GM21528 (cell line): ENCODE measurements at regions not wholly inside any gene's neighbourhood (a gene's known extent, or its start where the extent isn't known, plus 50 kb on each side); places are given as distances from the start of the nearest gene placed in this dataset.

Source experiments
- ATAC-seq: cut with Tn5 transposase; IDR thresholded peaks from one replicate; pipeline ENCODE4 v1.9.1; 2021; ENCODE audit warnings: mild to moderate bottlenecking, moderate library complexity; ENCODE audit not compliant: unreplicated experiment, low FRiP score

GRCh38 chr14:87187786-87188185, 805.2 kb downstream of the GALC start:
- ATAC-seq: no peak

DNA sequence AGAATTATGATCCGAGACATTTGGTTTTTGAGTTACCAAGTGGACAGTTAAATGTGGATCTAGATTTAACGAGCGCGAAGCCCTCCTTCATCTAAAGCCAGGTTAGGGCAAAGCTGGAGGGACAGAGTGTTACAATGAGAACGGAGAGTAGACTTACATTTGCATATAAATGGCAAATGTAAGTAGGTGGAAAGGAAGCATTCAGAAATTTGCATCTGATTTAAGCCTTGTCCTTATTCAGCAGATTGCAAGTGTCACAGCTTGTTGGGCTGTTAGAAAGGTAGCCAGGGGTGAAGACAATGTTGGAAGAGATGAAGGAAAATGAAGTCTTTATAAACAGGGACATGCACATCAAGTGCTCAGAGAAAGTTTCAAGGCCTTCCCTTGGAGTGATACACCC, 806.2 kb downstream of the GALC start:
- ATAC-seq: no peak

GRCh38 chr14:87185961-87186560, 806.9 kb downstream of the GALC start:
- ATAC-seq: no peak

- ATAC-seq: no peak
Measured at GRCh38 chr14:87184180-87184579, 808.8 kb downstream of the GALC start.

- no peak for ATAC-seq
Measured at GRCh38 chr14:87181288-87181687, 811.7 kb downstream of the GALC start.

- ATAC-seq: no peak
Measured at GRCh38 chr14:87179936-87180335, 813.0 kb downstream of the GALC start.

GRCh38 chr14:87178277-87178676, 814.7 kb downstream of the GALC start:
- no peak for ATAC-seq

- no peak for ATAC-seq
Measured at GRCh38 chr14:87175175-87175574, 817.8 kb downstream of the GALC start.

DNA sequence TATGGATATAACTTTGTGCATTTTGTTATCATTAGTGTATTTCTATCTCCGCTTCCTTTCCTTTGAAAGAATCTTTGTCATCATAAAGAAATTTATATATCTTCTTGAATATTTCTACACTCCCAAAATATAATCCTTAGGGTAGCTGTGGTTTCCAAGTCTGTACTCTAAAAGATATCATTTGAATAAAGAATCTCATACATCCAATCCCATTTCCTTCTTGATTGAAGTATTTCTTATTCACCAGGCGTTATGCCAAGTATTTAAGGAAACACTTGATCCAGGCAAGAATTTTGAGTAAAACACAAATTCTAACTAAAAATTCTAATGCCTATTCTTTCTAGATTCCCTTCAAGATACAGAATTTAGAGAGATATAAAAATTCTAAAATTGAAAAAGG, 821.8 kb downstream of the GALC start:
- ATAC-seq: no peak

DNA sequence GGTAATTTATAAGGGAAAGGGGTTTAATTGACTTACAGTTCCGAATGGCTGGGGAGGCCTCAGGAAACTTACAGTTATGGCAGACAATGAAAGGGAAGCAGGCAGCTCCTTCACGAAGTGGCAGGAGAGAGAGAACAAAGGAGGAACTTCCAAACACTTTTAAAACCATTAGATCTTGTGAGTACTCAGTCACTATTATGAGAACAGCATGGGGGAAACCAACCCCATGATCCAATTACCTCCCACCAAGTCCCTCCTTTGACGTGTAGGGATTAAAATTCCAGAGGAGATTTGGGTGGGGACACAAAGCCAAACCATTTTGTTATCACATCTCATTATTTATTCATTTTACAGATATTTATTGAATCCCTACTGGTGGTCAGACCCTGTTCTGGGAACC, 822.8 kb downstream of the GALC start:
- no peak for ATAC-seq

DNA sequence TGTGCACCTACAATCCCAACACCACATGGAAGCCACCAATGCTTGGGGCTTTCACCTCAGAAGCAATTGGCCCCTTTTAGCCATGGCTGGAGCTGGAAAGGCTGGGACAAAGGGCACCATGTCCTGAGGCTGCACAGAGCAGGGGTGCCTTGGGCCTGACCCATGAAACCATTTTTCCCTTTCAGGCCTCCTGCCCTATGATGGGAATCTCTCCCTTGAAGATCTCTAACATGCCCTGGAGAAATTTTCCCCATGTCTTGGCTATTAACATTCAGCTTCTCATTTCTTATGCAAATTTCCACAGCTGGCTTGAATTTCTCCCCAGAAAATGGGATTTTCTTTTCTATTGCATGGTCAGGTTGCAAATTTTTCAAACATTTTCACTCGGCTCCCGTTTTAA, 823.6 kb downstream of the GALC start:
- no peak for ATAC-seq

GRCh38 chr14:87161502-87161901, 831.5 kb downstream of the GALC start:
- ATAC-seq: no peak

DNA sequence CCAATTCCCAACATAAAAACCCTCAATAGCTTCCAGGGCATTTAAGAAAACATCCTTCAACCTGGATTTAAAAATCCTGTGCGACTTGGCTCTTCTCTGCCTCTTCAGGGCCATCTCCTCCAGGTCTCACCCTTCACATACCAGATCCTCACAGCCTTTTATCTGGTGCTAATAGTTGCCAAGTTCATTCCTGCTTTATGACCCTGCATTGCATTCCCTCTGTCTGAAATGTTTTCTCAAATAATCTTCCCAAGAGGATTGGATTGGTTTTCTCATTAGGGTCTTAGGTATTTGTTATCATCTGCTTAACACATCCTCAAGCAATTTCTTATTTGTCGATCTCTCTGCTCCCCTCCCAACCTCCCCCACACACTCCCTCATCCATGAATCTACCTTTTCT, 832.0 kb downstream of the GALC start:
- no peak for ATAC-seq

- ATAC-seq: no peak
Measured at GRCh38 chr14:87158283-87158682, 834.7 kb downstream of the GALC start.

- ATAC-seq: no peak
Measured at GRCh38 chr14:87156878-87157277, 836.1 kb downstream of the GALC start.

DNA sequence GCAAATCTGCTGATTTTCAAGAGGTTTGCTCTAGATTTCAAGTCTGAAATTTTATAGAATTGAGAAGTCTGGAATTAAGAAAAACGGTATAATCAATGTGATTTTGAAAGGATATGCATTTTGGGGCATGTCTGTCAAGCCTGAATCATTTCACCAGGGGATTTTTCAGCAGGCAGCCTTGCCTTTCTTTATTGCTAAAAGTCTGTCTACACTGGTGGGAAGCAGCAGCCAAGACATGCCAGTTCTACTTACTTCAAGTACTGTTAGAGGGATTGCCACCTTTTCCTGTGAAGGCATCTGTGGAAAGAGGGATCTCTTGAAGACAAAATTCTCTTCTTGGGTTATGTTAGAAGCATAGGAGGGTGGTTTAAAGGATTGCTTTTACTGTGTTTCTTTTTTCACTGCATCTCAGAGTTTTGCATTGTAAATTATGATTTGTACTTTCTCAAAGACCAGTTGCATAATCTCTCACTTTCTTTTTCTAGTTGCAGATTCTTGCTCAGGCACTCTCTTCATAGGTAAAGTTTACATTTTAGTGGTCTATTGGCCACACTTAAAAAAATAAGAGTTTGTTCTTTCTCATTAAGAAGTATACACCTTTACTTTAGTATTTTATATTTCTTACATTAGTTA, 837.0 kb downstream of the GALC start:
- no peak for ATAC-seq

DNA sequence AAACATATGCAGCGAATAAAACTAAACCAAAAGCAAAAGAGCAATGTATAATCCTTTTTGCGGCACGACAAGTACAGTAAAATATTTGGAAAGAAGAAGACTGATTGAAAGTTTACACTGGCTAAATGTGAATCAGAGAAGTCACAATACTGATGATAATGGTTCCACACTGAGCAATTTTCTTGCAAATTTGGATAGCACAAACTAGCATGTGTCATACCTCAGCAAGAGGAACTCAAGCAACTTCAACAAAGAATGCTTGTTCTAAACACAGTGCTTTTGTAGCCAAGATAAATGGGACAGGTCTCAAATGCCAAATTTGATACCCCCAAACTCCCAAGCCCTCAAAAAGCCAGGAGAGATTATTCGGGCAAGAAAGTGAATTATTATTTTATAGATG, 839.1 kb downstream of the GALC start:
- no peak for ATAC-seq

DNA sequence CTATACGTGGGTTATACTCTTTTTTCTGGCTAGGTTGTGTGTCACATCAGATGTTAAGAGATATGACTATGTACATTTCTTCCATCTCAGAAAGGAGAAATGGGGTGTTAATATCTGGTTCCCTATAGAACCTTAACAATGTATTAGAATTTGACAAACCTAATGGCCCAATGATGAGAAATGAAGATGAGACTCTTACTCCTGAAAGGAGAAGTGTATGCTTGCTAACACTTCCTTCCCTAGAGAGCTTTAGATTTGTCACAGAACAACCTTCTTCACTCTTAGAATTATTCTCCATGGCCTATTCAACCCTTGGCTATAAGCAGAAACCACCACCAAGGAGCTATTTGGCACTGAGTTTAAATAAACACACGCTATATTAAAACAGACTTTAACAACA, 839.6 kb downstream of the GALC start:
- no peak for ATAC-seq

DNA sequence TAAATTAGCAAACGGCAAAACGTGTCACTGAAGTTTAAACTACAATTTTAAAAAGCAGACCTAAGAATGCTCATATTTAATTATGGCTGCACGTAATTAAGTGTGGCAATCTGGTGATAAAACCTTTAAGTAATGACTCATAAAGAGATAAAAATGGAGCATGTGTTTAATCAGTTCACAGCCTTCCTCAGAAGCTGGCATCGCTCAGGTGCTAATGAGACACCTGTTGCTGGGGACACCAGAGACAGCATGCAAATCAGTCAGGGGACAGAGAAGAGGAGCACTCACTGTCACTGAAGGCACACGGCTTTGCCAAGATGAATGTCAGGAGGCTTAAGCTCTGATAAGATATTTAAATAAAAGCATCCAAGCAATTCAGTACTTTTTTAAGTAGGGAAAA, 840.3 kb downstream of the GALC start:
- ATAC-seq: no peak

DNA sequence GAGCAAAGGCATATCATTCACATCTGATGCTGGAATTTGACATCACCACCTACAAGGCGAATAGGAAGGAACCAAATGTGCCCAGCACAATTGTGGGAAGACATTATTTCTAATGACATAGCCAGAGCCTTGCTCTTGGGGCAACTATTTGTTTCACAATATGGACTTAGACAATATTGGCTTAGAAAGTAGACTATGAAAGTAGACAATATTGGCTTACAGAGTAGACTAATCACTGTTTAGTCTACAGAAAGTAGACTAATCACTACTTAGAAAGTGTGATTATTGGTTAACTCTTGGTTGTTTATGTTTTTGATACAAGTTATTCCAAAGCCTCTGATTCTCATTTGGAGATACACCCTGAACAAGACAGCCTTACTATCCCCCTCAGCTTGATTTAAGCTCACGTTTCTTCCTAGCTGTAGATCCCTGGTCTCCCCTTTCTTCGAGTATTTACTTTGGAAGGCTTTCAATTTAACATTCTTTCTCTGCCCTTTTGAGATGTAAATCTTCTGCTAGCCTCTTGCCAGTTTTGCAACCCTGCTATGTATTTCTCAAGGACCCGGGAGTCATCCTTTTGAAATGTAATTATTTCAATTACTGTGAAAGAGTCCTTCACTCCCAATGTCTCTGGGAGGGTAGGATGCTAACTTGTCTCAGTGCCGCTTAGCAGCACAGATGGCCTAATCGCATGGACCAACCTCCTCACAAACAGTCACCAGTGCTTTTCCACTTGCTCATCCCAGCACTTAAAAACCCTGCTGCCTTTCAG, 843.2 kb downstream of the GALC start:
- no peak for ATAC-seq

DNA sequence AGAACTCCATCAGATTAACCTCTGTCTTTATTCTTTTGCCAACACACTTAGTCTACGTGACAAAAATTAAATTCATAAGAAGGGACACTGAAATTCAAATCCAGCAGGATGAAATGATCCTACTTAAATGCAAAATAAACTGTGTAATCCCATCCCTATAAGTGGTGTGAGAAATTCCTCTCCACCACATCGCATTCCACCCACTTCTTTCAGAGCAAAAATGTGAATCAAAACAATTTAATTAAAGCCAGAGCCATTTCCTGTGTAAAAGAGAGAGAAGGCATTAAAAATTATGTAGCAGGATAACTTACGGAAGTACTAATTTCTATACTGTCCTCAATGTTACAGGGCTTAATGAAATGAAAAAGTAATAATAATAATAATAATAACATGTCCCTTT, 844.3 kb downstream of the GALC start:
- no peak for ATAC-seq
